MM.1S (cell line): ENCODE measurements at regions not wholly inside any gene's neighbourhood (a gene's known extent, or its start where the extent isn't known, plus 50 kb on each side); places are given as distances from the start of the nearest gene placed in this dataset.

Source experiments
- DNase-seq: peaks from one replicate; pipeline ENCODE4 v3.0.0-alpha.2; 2015
- H2AFZ ChIP-seq: fragments of 300-600 bp; sonication (generic); 2 replicates; pipeline ENCODE4 v1.6.0; 2016; ENCODE audit warnings: antibody characterized with exemption, low read length
- H3F3A ChIP-seq: fragments of 300-600 bp; sonication (generic); 2 replicates; pipeline ENCODE4 v1.6.1; 2016; ENCODE audit warnings: mild to moderate bottlenecking, antibody characterized with exemption, low read length, moderate library complexity, mixed read lengths; ENCODE audit not compliant: insufficient read depth
- H3K27ac ChIP-seq: fragments of 300-600 bp; sonication (generic); 2 replicates; pipeline ENCODE4 v1.5.1; 2016; ENCODE audit warnings: mild to moderate bottlenecking, low read length
- H3K27me3 ChIP-seq: fragments of 300-600 bp; sonication (generic); replicated peaks from 2 replicates; pipeline ENCODE4 v1.6.0; 2016; ENCODE audit warnings: low read length; ENCODE audit not compliant: insufficient read depth
- H3K36me3 ChIP-seq: fragments of 300-600 bp; sonication (generic); replicated peaks from 2 replicates; pipeline ENCODE4 v1.6.1; 2016; ENCODE audit warnings: mild to moderate bottlenecking, low read length, mixed read lengths; ENCODE audit not compliant: insufficient read depth
- H3K4me1 ChIP-seq: fragments of 300-600 bp; sonication (generic); 2 replicates; pipeline ENCODE4 v1.6.1; 2016; ENCODE audit warnings: low read length, mixed read lengths
- H3K4me2 ChIP-seq: fragments of 300-600 bp; sonication (generic); 2 replicates; pipeline ENCODE4 v1.6.0; 2016; ENCODE audit warnings: low read depth, low read length
- H3K4me3 ChIP-seq: fragments of 300-600 bp; sonication (generic); 2 replicates; pipeline ENCODE4 v1.5.1; 2016; ENCODE audit warnings: low read length, mixed read lengths
- H3K79me2 ChIP-seq: fragments of 300-600 bp; sonication (generic); 2 replicates; pipeline ENCODE4 v1.6.1; 2016; ENCODE audit warnings: mixed run types, low read length, mixed read lengths
- H3K9ac ChIP-seq: fragments of 300-600 bp; sonication (generic); 2 replicates; pipeline ENCODE4 v1.6.1; 2016; ENCODE audit warnings: low read length, mixed read lengths
- H3K9me2 ChIP-seq: fragments of 300-600 bp; sonication (generic); replicated peaks from 2 replicates; pipeline ENCODE4 v1.6.1; 2016; ENCODE audit warnings: mild to moderate bottlenecking, low read length, mixed read lengths; ENCODE audit not compliant: insufficient read depth
- H3K9me3 ChIP-seq: fragments of 300-600 bp; sonication (generic); replicated peaks from 2 replicates; pipeline ENCODE4 v1.6.1; 2016; ENCODE audit warnings: mild to moderate bottlenecking, low read length, mixed read lengths; ENCODE audit not compliant: insufficient read depth
- H4K20me1 ChIP-seq: fragments of 300-600 bp; sonication (generic); 2 replicates; pipeline ENCODE4 v1.6.1; 2016; ENCODE audit warnings: mild to moderate bottlenecking, low read length, moderate library complexity, mixed read lengths; ENCODE audit not compliant: insufficient read depth
- CTCF ChIP-seq: fragments of 300-600 bp; sonication (generic); IDR thresholded peaks from 2 replicates; pipeline ENCODE4 v1.5.1; 2016; ENCODE audit warnings: antibody characterized with exemption, low read length, mixed read lengths
- EZH2 ChIP-seq: fragments of 300-600 bp; sonication (generic); optimal IDR thresholded peaks from 2 replicates; pipeline ENCODE3; 2017; ENCODE audit warnings: low read depth, mild to moderate bottlenecking, antibody characterized with exemption, low read length, mixed read lengths
- EZH2phosphoT487 ChIP-seq: fragments of 300-600 bp; sonication (generic); IDR thresholded peaks from 2 replicates; pipeline ENCODE4 v1.6.1; 2018; ENCODE audit warnings: antibody characterized with exemption, low read length

GRCh38 chr7:35399216-35399615 lies 145.3 kb upstream of the TBX20 start:
- no peaks in the 10 kb centered on the region for H3K9me3 ChIP-seq
- no peaks in the 10 kb centered on the region for H3K79me2 ChIP-seq
- no peak overlapping the region for H3K9ac ChIP-seq
- no peak overlapping the region for H3K4me3 ChIP-seq
- H3K27me3 ChIP-seq, result no peaks in the 10 kb centered on the region
- H3F3A ChIP-seq, result no peaks in the 10 kb centered on the region
- no peaks in the 10 kb centered on the region for H3K9me2 ChIP-seq
- TF ChIP-seq CTCF (no peak), EZH2 (no peak), EZH2phosphoT487 (no peak)
- H4K20me1 ChIP-seq, result no peaks in the 10 kb centered on the region
- no peak overlapping the region for H2AFZ ChIP-seq
- H3K27ac ChIP-seq, result no peak overlapping the region
- no peak overlapping the region for H3K4me2 ChIP-seq
- no peak for DNase-seq
- H3K36me3 ChIP-seq, result no peaks in the 10 kb centered on the region
- H3K4me1 ChIP-seq, result no peaks in the 10 kb centered on the region

- no peaks in the 10 kb centered on the region for H3K4me1 ChIP-seq
- DNase-seq, result no peak
These were observed 144.6 kb upstream of the TBX20 start for GRCh38 chr7:35398518-35398917.

DNA sequence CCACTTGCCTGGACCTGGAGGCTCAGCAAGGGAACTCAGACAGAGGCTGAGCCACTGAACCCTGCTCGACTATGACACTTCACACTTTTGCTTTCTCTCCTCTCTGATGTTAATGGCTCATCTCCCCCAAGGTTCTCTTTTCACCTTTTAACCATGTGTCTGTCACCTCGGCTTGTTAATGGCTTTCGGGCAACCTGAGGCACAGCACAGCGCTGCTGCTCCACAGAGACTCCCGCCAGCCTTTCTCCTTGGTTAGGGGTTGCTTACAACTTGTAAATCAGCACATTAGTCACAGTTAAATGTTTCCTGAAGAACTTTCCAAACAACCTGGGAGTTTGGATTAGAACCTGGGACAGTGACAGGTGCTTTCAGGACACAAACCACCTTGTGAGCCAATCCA lies 136.2 kb upstream of the TBX20 start:
- Histone ChIP-seq H3K27me3 (no peaks in the 10 kb centered on the region), H2AFZ (no peak overlapping the region), H3K4me2 (no peak overlapping the region), H3K4me3 (no peak overlapping the region), H3K9me3 (no peaks in the 10 kb centered on the region), H3K9me2 (no peaks in the 10 kb centered on the region), H3K27ac (no peak overlapping the region), H3F3A (no peaks in the 10 kb centered on the region), H3K4me1 (no peaks in the 10 kb centered on the region), H3K36me3 (no peaks in the 10 kb centered on the region), H3K79me2 (no peaks in the 10 kb centered on the region), H3K9ac (no peak overlapping the region), H4K20me1 (no peaks in the 10 kb centered on the region)
- no peak for DNase-seq
- no peak for TF ChIP-seq EZH2phosphoT487
- no peak for TF ChIP-seq EZH2
- no peak for TF ChIP-seq CTCF

More at GRCh38 chr7:35398518-35398917, 144.6 kb upstream of the TBX20 start:
- no peak overlapping the region for H2AFZ ChIP-seq
- H3K4me2 ChIP-seq, result no peak overlapping the region
- H3K79me2 ChIP-seq, result no peaks in the 10 kb centered on the region
- no peaks in the 10 kb centered on the region for H3K9me2 ChIP-seq
- H3K9me3 ChIP-seq, result no peaks in the 10 kb centered on the region
- no peaks in the 10 kb centered on the region for H3K36me3 ChIP-seq
- no peaks in the 10 kb centered on the region for H4K20me1 ChIP-seq
- no peak overlapping the region for H3K9ac ChIP-seq
- H3K27ac ChIP-seq, result no peak overlapping the region
- no peaks in the 10 kb centered on the region for H3F3A ChIP-seq
- H3K27me3 ChIP-seq, result no peaks in the 10 kb centered on the region
- TF ChIP-seq EZH2 (no peak), EZH2phosphoT487 (no peak), CTCF (no peak)
- H3K4me3 ChIP-seq, result no peak overlapping the region
